K562 (cell line): ENCODE measurements at regions not wholly inside any gene's neighbourhood (a gene's known extent, or its start where the extent isn't known, plus 50 kb on each side); places are given as distances from the start of the nearest gene placed in this dataset.
"Not testable (repeated sequence)": the region's sequence is repeated elsewhere in the genome, so short reads cannot be mapped to it uniquely, and the experiment has no call there.

Source experiments
- ATAC-seq: fragments of 200-7000 bp; cut with Tn5 transposase; 3 replicates; pipeline ENCODE4 v1.9.1; 2020; ENCODE audit warnings: moderate library complexity
- BruUV-seq: library from RNA; stranded (reverse); fragments of 400-500 nt; replicated peaks from 2 replicates; lab custom pipeline; 2021; lab: Mats Ljungman, UMichigan
- CTCF ChIA-PET: fragments of 300-600 bp; formaldehyde crosslinking; extraction: SDS; loops from one replicate; lab custom pipeline; 2021; ENCODE audit warnings: low intra/inter-chr PET ratio; lab: Yijun Ruan, JAX
- POLR2A ChIA-PET: fragments of 300-600, 350-650 bp; sonication (Branson Sonifier 250); formaldehyde crosslinking; extraction: SDS; loops from one replicate; lab custom pipeline; 2021; ENCODE audit warnings: antibody characterized with exemption, inconsistent platforms; lab: Yijun Ruan, JAX
- DNase-seq, 4 experiments: peaks; one replicate each; pipeline versions ENCODE4 v3.0.0 to v3.0.0-alpha.2; 2011 to 2018; ENCODE audit warnings: low spot score in 3 of 4, mixed read lengths in 3 of 4; ENCODE audit errors: extremely low read depth in 1 of 4
- FAIRE-seq: peaks from 2 replicates; lab custom pipeline; 2011; peaks lifted over from hg19 to GRCh38; lab: Jason Lieb, UNC
- H2AFZ ChIP-seq: 2 replicates; pipeline ENCODE4 v1.6.0; 2011; ENCODE audit warnings: low read depth, low read length, control low read depth, inconsistent platforms
- H3K27ac ChIP-seq: fragments of 200-600 bp; 3 replicates; pipeline ENCODE4 v1.8.0; 2011; ENCODE audit warnings: low read depth, mild to moderate bottlenecking, control low read depth, inconsistent platforms, low read length, moderate library complexity, mixed read lengths; ENCODE audit errors: extremely low read depth
- H3K27me3 ChIP-seq, 2 experiments: fragments of 300-600 bp in 1 of 2; 2 replicates in 1 of 2; 3 replicates in 1 of 2; pipeline versions ENCODE4 v1.6.0 to v1.8.0; 2011; ENCODE audit warnings: inconsistent platforms in 2 of 2, low read length in 2 of 2, mild to moderate bottlenecking in 1 of 2, mixed read lengths in 1 of 2, moderate library complexity in 1 of 2; ENCODE audit not compliant: control insufficient read depth in 2 of 2, insufficient read depth in 2 of 2
- H3K36me3 ChIP-seq: fragments of 300-600 bp; 3 replicates; pipeline ENCODE4 v1.8.0; 2011; ENCODE audit warnings: mild to moderate bottlenecking, low read length, inconsistent platforms; ENCODE audit not compliant: control insufficient read depth, insufficient read depth
- H3K4me1 ChIP-seq, 2 experiments: fragments of 200-600 bp in 1 of 2; replicated peaks in 1 of 2; 2 replicates in 1 of 2; 3 replicates in 1 of 2; pipeline versions ENCODE4 v1.5.1 to v1.8.0; 2011; ENCODE audit warnings: inconsistent platforms in 2 of 2, low read length in 2 of 2, mild to moderate bottlenecking in 1 of 2, mixed read lengths in 1 of 2, moderate library complexity in 1 of 2; ENCODE audit not compliant: control insufficient read depth in 2 of 2, insufficient read depth in 2 of 2
- H3K4me2 ChIP-seq: 2 replicates; pipeline ENCODE4 v1.6.1; 2011; ENCODE audit warnings: low read length, control low read depth, inconsistent platforms, mixed read lengths; ENCODE audit not compliant: insufficient read depth
- H3K4me3 ChIP-seq: fragments of 200-600 bp; sonication (generic), shearing (Covaris generic); 2 replicates; pipeline ENCODE4 v1.5.1; 2016; ENCODE audit warnings: control low read depth, inconsistent platforms
- H3K79me2 ChIP-seq: fragments of 200-600 bp; 3 replicates; pipeline ENCODE4 v1.8.0; 2011; ENCODE audit warnings: low read length, inconsistent platforms; ENCODE audit not compliant: control insufficient read depth, insufficient read depth
- H3K9ac ChIP-seq, 2 experiments: 2 replicates each; pipeline versions ENCODE4 v1.6.0 to v1.6.1; 2011; ENCODE audit warnings: low read depth in 2 of 2, low read length in 2 of 2, control low read depth in 1 of 2, inconsistent platforms in 1 of 2, mild to moderate bottlenecking in 1 of 2, mixed read lengths in 1 of 2; ENCODE audit not compliant: insufficient read depth in 1 of 2
- H3K9me1 ChIP-seq: one replicate; pipeline ENCODE4 v1.6.0; 2011; ENCODE audit warnings: inconsistent platforms, mild to moderate bottlenecking, low read length, moderate library complexity; ENCODE audit not compliant: control insufficient read depth, insufficient read depth
- H3K9me3 ChIP-seq: replicated peaks from 2 replicates; pipeline ENCODE4 v1.5.1; 2011; ENCODE audit warnings: low read depth, low read length, inconsistent platforms; ENCODE audit not compliant: control insufficient read depth, insufficient read depth
- H4K20me1 ChIP-seq: replicated peaks from 2 replicates; pipeline ENCODE4 v1.6.1; 2011; ENCODE audit warnings: low read length, inconsistent platforms, mixed read lengths; ENCODE audit not compliant: control insufficient read depth, insufficient read depth
- WGBS: fragments of 100-300 bp; shearing (Covaris generic); methylation state at CpG from one replicate; pipeline ENCODE4 v1.1.6; 2016; ENCODE audit warnings: low coverage, mixed read lengths; ENCODE audit not compliant: insufficient coverage; ENCODE audit errors: missing lambda C conversion rate; 5-methylcytosine and 5-hydroxymethylcytosine counted together
- in situ Hi-C: fragments of 300-500 bp; cut with MboI; formaldehyde crosslinking; loops from 4 replicates; pipeline ENCODE4 v1.15.0; 2018; ENCODE audit warnings: inconsistent platforms, mixed read lengths
- intact Hi-C: fragments of 100-400 bp; cut with micrococcal nuclease; formaldehyde crosslinking; loops from 2 replicates; pipeline ENCODE4 v1.14.2; 2022

GRCh38 chr9:39568900-39569299, 213.4 kb downstream of the SPATA31A1 start:
- DNase-seq, H3K9ac ChIP-seq, in situ Hi-C loops, H3K4me2 ChIP-seq, H3K27me3 ChIP-seq, ATAC-seq, H3K4me1 ChIP-seq, H4K20me1 ChIP-seq, H3K79me2 ChIP-seq, H3K9me1 ChIP-seq, H2AFZ ChIP-seq, H3K36me3 ChIP-seq, intact Hi-C loops, H3K9me3 ChIP-seq, POLR2A ChIA-PET, BruUV-seq, H3K27ac ChIP-seq, FAIRE-seq, CTCF ChIA-PET, H3K4me3 ChIP-seq: not testable (repeated sequence)
- WGBS, result no CpG with 5 or more reads among the region's 2 CpGs

DNA sequence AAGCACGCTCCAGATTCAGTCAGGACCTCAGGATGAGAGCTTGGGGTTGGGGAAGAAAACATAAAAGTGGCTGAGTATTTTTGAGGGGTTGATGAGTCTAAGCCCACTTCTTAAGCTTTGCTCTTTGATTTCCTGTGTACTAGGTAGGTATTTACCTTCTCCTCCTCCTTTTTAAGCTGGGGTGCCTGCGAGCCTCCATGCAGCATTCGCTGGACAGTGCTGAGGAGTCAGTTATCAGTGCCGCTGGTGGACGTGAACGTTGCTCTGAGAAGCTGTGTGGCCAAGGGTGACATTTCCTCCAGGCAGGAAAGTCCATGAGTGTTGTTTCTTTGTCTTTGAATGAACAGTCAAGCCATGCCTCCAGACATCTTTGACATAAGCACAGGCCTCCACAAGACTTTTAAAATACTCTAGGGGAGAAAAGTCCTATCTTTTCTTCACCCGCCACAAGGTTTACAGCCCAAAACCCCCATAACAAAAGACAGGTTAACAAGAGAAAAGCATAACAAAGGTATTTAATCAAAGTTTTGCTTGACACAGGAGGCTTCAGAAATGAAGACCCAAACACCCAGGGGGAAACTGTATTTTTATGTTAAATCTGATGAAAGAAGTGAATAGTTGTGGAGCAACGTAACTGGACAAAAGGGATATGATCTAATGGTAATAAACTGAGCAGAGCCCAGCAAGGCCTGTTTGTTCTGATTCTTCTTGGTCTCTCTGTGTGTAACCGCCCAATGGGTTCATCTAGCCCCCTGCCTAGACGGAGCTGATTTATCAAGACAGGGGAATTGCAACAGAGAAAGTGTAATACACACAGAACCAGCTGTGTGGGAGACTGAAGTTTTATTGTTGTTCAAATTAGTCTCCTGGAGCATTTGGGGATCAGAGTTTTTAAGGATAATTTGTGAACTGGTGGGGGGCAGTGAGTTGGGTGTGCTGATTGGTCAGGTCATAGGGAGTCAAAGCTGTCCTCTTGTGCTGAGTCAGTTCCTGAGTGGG, 217.9 kb downstream of the SPATA31A1 start:
- BruUV-seq, CTCF ChIA-PET, POLR2A ChIA-PET, H4K20me1 ChIP-seq, intact Hi-C loops, DNase-seq, H3K27ac ChIP-seq, H3K9me3 ChIP-seq, in situ Hi-C loops, H3K4me3 ChIP-seq, H3K36me3 ChIP-seq, H2AFZ ChIP-seq, H3K9ac ChIP-seq, H3K79me2 ChIP-seq, ATAC-seq, H3K4me2 ChIP-seq, H3K27me3 ChIP-seq, FAIRE-seq, H3K4me1 ChIP-seq, H3K9me1 ChIP-seq: not testable (repeated sequence)
- WGBS, result no CpG with 5 or more reads among the region's 10 CpGs

DNA sequence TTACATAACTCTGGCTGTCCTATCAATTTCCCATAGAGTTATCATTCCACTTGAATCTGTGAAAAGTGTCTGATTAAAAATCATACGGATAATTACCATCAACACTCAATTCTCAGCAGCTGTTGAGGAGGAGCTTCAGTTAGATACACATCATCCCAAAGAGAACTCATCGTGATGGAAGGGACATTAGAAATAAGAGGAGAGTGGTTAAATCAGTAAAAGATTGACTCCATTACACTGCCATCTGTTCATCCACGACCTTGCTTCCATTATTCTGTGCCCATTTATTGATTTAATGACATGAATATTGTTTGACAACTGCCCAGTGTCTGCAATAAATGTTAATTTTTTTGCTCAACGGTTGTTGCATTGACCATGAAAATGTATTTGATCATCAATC, 223.5 kb downstream of the SPATA31A1 start:
- DNase-seq, H3K79me2 ChIP-seq, POLR2A ChIA-PET, H3K9me3 ChIP-seq, H2AFZ ChIP-seq, FAIRE-seq, BruUV-seq, H3K4me3 ChIP-seq, ATAC-seq, in situ Hi-C loops, H3K9ac ChIP-seq, CTCF ChIA-PET, H3K9me1 ChIP-seq, intact Hi-C loops, H3K4me2 ChIP-seq, H3K27me3 ChIP-seq, H4K20me1 ChIP-seq, H3K36me3 ChIP-seq, H3K27ac ChIP-seq, H3K4me1 ChIP-seq: not testable (repeated sequence)
- WGBS, result 0% methylated on average over 3 of the region's 4 CpGs

GRCh38 chr9:39581296-39581695, 225.8 kb downstream of the SPATA31A1 start:
- BruUV-seq, H4K20me1 ChIP-seq, POLR2A ChIA-PET, H3K79me2 ChIP-seq, H3K4me3 ChIP-seq, H3K36me3 ChIP-seq, H3K27me3 ChIP-seq, H3K27ac ChIP-seq, H2AFZ ChIP-seq, H3K9me1 ChIP-seq, H3K4me2 ChIP-seq, intact Hi-C loops, CTCF ChIA-PET, H3K9ac ChIP-seq, H3K9me3 ChIP-seq, FAIRE-seq, H3K4me1 ChIP-seq, ATAC-seq, DNase-seq, in situ Hi-C loops: not testable (repeated sequence)
- WGBS, result 0% methylated on average over 2 of the region's 3 CpGs
